HG03066 (cell line): ENCODE measurements at regions not wholly inside any gene's neighbourhood (a gene's known extent, or its start where the extent isn't known, plus 50 kb on each side); places are given as distances from the start of the nearest gene placed in this dataset.

ENCODE experiments used
- ATAC-seq: cut with Tn5 transposase; IDR thresholded peaks from one replicate; pipeline ENCODE4 v1.9.1; 2021; ENCODE audit warnings: low read depth; ENCODE audit not compliant: unreplicated experiment

- ATAC-seq, result no peak
Observed at GRCh38 chr1:221098471-221099405, 219.5 kb downstream of the HLX start.

- ATAC-seq, result no peak
Observed at GRCh38 chr1:221099747-221100595, 220.7 kb downstream of the HLX start.

- ATAC-seq, result no peak
Observed at GRCh38 chr1:221100611-221101010, 221.4 kb downstream of the HLX start.

GRCh38 chr1:221101807-221102605 lies 222.8 kb downstream of the HLX start:
- no peak for ATAC-seq

GRCh38 chr1:221104596-221104995 lies 225.4 kb downstream of the HLX start:
- ATAC-seq, result no peak

GRCh38 chr1:221105578-221105977 lies 226.3 kb downstream of the HLX start:
- ATAC-seq, result no peak

GRCh38 chr1:221106616-221107015 lies 227.4 kb downstream of the HLX start:
- no peak for ATAC-seq

GRCh38 chr1:221109930-221110329 lies 230.7 kb downstream of the HLX start:
- no peak for ATAC-seq

- ATAC-seq, result no peak
Observed at GRCh38 chr1:221117133-221117532, 237.9 kb downstream of the HLX start.

- no peak for ATAC-seq
Observed at GRCh38 chr1:221117548-221117951, 238.3 kb downstream of the HLX start.

- ATAC-seq, result no peak
Observed at GRCh38 chr1:221118176-221118937, 239.1 kb downstream of the HLX start.

GRCh38 chr1:221118938-221119320 lies 239.7 kb downstream of the HLX start:
- ATAC-seq, result no peak

- ATAC-seq, result no peak
Observed at GRCh38 chr1:221122501-221122900, 243.3 kb downstream of the HLX start.

- no peak for ATAC-seq
Observed at GRCh38 chr1:221125976-221126375, 246.7 kb downstream of the HLX start.

GRCh38 chr1:221137666-221138065 lies 258.4 kb downstream of the HLX start:
- no peak for ATAC-seq

- no peak for ATAC-seq
Observed at GRCh38 chr1:221138516-221138915, 259.3 kb downstream of the HLX start.

- no peak for ATAC-seq
Observed at GRCh38 chr1:221139991-221140390, 260.7 kb downstream of the HLX start.

GRCh38 chr1:221141096-221141495 lies 261.9 kb downstream of the HLX start:
- ATAC-seq, result no peak

GRCh38 chr1:221141606-221142285 lies 262.5 kb downstream of the HLX start:
- ATAC-seq, result no peak
